HL-60 (cell line): ENCODE measurements at regions not wholly inside any gene's neighbourhood (a gene's known extent, or its start where the extent isn't known, plus 50 kb on each side); places are given as distances from the start of the nearest gene placed in this dataset.

ENCODE experiments used
- DNase-seq, 2 experiments: peaks; one replicate each; pipeline ENCODE4 v3.0.0-alpha.2; 2010 to 2020; ENCODE audit warnings: low read depth in 1 of 2, low spot score in 1 of 2
- H3K27ac ChIP-seq: fragments of 250-450 bp; sonication (Bioruptor Pico); replicated peaks from 2 replicates; pipeline ENCODE4 v1.5.1; 2020; ENCODE audit warnings: mild to moderate bottlenecking, moderate library complexity
- H3K27me3 ChIP-seq: fragments of 250-450 bp; sonication (Bioruptor Pico); 2 replicates; pipeline ENCODE4 v1.5.1; 2021; ENCODE audit warnings: mild to moderate bottlenecking, moderate library complexity; ENCODE audit not compliant: insufficient read depth, poor library complexity, severe bottlenecking
- H3K4me3 ChIP-seq: replicated peaks from 2 replicates; pipeline ENCODE4 v1.5.1; 2011; ENCODE audit warnings: mild to moderate bottlenecking, control low read depth, low read length; ENCODE audit not compliant: insufficient read depth
- GABPA ChIP-seq: IDR thresholded peaks from 2 replicates; pipeline ENCODE4 v1.6.1; 2012; ENCODE audit warnings: low read depth
- POLR2AphosphoS5 ChIP-seq: IDR thresholded peaks from 2 replicates; pipeline ENCODE4 v1.6.1; 2012; ENCODE audit warnings: low read depth
- SPI1 ChIP-seq: IDR thresholded peaks from 2 replicates; pipeline ENCODE4 v1.6.1; 2012; ENCODE audit warnings: low read depth, mild to moderate bottlenecking, borderline replicate concordance
- TF ChIP-seq, protein P1 (sequence below): IDR thresholded peaks from 2 replicates; pipeline ENCODE4 v1.6.1; 2012; ENCODE audit warnings: low read depth; ENCODE audit not compliant: insufficient replicate concordance
- TF ChIP-seq, protein P2 (sequence below): IDR thresholded peaks from one replicate; pipeline ENCODE4 v1.5.1; 2011; ENCODE audit warnings: low read length, control low read depth, inconsistent platforms; ENCODE audit not compliant: insufficient read depth

DNA sequence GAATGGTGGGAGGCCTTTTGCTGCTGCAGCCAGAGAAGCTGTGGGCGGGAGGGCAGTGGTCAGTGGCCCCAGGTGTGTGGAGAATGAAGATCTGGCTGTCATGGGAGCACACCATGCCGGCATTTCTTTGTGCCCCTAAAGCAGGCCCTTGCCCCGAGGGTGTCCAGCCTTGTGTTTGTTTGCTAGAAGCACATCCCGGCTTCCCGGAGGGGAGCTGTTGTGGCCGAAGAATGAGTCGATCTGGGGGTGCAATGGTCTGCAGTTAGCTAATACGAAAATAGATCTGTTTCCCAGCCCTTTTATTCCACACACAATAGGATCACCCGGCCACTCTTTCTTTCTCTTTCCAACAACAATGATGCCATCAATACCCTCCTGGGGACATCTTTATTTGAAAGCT, 228.8 kb downstream of the CBLN1 start:
- TF ChIP-seq, protein P1, sequence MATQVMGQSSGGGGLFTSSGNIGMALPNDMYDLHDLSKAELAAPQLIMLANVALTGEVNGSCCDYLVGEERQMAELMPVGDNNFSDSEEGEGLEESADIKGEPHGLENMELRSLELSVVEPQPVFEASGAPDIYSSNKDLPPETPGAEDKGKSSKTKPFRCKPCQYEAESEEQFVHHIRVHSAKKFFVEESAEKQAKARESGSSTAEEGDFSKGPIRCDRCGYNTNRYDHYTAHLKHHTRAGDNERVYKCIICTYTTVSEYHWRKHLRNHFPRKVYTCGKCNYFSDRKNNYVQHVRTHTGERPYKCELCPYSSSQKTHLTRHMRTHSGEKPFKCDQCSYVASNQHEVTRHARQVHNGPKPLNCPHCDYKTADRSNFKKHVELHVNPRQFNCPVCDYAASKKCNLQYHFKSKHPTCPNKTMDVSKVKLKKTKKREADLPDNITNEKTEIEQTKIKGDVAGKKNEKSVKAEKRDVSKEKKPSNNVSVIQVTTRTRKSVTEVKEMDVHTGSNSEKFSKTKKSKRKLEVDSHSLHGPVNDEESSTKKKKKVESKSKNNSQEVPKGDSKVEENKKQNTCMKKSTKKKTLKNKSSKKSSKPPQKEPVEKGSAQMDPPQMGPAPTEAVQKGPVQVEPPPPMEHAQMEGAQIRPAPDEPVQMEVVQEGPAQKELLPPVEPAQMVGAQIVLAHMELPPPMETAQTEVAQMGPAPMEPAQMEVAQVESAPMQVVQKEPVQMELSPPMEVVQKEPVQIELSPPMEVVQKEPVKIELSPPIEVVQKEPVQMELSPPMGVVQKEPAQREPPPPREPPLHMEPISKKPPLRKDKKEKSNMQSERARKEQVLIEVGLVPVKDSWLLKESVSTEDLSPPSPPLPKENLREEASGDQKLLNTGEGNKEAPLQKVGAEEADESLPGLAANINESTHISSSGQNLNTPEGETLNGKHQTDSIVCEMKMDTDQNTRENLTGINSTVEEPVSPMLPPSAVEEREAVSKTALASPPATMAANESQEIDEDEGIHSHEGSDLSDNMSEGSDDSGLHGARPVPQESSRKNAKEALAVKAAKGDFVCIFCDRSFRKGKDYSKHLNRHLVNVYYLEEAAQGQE: no peak
- no peak for TF ChIP-seq POLR2AphosphoS5
- no peak for TF ChIP-seq GABPA
- TF ChIP-seq, protein P2, sequence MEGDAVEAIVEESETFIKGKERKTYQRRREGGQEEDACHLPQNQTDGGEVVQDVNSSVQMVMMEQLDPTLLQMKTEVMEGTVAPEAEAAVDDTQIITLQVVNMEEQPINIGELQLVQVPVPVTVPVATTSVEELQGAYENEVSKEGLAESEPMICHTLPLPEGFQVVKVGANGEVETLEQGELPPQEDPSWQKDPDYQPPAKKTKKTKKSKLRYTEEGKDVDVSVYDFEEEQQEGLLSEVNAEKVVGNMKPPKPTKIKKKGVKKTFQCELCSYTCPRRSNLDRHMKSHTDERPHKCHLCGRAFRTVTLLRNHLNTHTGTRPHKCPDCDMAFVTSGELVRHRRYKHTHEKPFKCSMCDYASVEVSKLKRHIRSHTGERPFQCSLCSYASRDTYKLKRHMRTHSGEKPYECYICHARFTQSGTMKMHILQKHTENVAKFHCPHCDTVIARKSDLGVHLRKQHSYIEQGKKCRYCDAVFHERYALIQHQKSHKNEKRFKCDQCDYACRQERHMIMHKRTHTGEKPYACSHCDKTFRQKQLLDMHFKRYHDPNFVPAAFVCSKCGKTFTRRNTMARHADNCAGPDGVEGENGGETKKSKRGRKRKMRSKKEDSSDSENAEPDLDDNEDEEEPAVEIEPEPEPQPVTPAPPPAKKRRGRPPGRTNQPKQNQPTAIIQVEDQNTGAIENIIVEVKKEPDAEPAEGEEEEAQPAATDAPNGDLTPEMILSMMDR: no peak
- no peak for TF ChIP-seq SPI1
- Histone ChIP-seq H3K27ac (no peak overlapping the region), H3K27me3 (no peaks in the 10 kb centered on the region), H3K4me3 (no peak overlapping the region)
- no peak for DNase-seq

DNA sequence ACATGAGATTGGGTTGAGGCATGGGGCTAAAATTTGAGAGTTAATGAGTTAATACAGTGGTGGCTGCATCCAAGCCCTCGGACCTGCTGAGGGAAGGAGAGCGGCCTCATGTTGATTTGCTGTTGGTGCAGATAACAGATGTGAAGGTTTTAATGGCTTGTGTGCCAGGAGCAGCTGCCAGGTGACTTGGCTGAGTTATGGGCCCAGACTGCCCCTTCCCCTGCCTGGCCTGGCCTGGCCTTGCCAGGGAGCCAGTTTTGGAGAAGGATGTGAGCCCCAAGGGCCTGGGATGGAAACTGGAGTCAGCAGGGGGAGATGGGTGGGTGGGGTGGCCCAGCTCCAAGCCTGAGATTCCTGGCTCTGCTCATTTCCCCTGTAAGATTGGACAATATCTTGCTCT, 230.1 kb downstream of the CBLN1 start:
- Histone ChIP-seq H3K27me3 (no peaks in the 10 kb centered on the region), H3K4me3 (no peak overlapping the region), H3K27ac (no peak overlapping the region)
- DNase-seq: no peak
- TF ChIP-seq GABPA (no peak), SPI1 (no peak), POLR2AphosphoS5 (no peak)
- TF ChIP-seq, protein P1: no peak
- TF ChIP-seq, protein P2: no peak

DNA sequence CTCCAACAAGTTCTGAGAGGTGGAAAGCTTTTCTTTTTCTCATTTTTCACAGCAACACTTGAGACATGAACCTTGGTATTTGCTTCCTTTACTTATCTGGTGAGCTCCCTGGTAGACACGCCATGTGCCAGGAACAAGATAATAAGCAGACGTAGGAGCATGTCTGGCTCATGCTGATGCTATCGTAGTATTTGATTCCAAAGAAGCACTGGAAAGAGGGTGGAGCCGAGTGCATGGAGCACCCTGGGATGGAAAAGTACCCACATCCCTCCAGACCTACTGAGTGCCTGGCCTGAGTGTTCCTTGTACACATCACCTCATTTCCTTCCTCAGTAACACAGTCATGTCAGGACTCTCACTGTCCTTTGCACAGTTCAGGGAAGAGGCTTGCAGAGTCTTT, 231.0 kb downstream of the CBLN1 start:
- DNase-seq: no peak
- TF ChIP-seq POLR2AphosphoS5 (no peak), GABPA (no peak), SPI1 (no peak)
- TF ChIP-seq, protein P1: no peak
- TF ChIP-seq, protein P2: no peak
- Histone ChIP-seq H3K27me3 (no peaks in the 10 kb centered on the region), H3K27ac (no peak overlapping the region), H3K4me3 (no peak overlapping the region)
